ENCODE measurements at regions not wholly inside any gene's neighbourhood (a gene's known extent, or its start where the extent isn't known, plus 50 kb on each side); places are given as distances from the start of the nearest gene placed in this dataset.

- no peak overlapping the region for H3K4me3 ChIP-seq
- no peaks in the 10 kb centered on the region for H3K36me3 ChIP-seq (replicated peaks; ENCODE audit: insufficient read depth, low read depth)
- no peaks in the 10 kb centered on the region for H3K79me2 ChIP-seq
These were observed 87.9 kb downstream of the LIG4 start for GRCh38 chr13:108127406-108127805.

GRCh38 chr13:108126056-108126455 is 89.3 kb downstream of the LIG4 start:
- no peaks in the 10 kb centered on the region for H3K36me3 ChIP-seq (replicated peaks; ENCODE audit: insufficient read depth, low read depth)
- DNase-seq (ENCODE audit: low spot score), result no peak
- H3K9me2 ChIP-seq (replicated peaks; ENCODE audit: insufficient read depth), result no peaks in the 10 kb centered on the region
- WGBS (ENCODE audit: low lambda C conversion rate, missing lambda C conversion rate), result 94% methylated on average over 2 of the region's 2 CpGs
- H3K9me3 ChIP-seq (ENCODE audit: low read depth), result no peaks in the 10 kb centered on the region
- no peak overlapping the region for H3K27ac ChIP-seq
- no peak overlapping the region for H2AFZ ChIP-seq
- H3K27me3 ChIP-seq, result no peaks in the 10 kb centered on the region
- H4K20me1 ChIP-seq (ENCODE audit: insufficient read depth, poor library complexity, severe bottlenecking), result no peaks in the 10 kb centered on the region
- H3K4me1 ChIP-seq (ENCODE audit: insufficient read depth), result no peaks in the 10 kb centered on the region
- no peak overlapping the region for H3K4me3 ChIP-seq
- H3K4me2 ChIP-seq, result no peak overlapping the region
- no peaks in the 10 kb centered on the region for H3K79me2 ChIP-seq
- no peak for TF ChIP-seq CTCF (IDR thresholded peaks at IDR 0.05; ENCODE audit: poor library complexity)

More at GRCh38 chr13:108127406-108127805, 87.9 kb downstream of the LIG4 start:
- Histone ChIP-seq H3K9me3 (ENCODE audit: low read depth) (no peaks in the 10 kb centered on the region), H3K4me1 (ENCODE audit: insufficient read depth) (no peaks in the 10 kb centered on the region), H3K9me2 (replicated peaks; ENCODE audit: insufficient read depth) (no peaks in the 10 kb centered on the region), H3K27me3 (no peaks in the 10 kb centered on the region), H3K4me2 (no peak overlapping the region), H4K20me1 (ENCODE audit: insufficient read depth, poor library complexity, severe bottlenecking) (no peaks in the 10 kb centered on the region), H3K27ac (no peak overlapping the region), H2AFZ (no peak overlapping the region)
- no peak for TF ChIP-seq CTCF (IDR thresholded peaks at IDR 0.05; ENCODE audit: poor library complexity)
- no peak for TF ChIP-seq EZH2phosphoT487 (IDR thresholded peaks at IDR 0.05; ENCODE audit: low read depth, severe bottlenecking, unreplicated experiment)
- no peak for TF ChIP-seq EZH2 (IDR thresholded peaks at IDR 0.05; ENCODE audit: borderline replicate concordance)
- DNase-seq (ENCODE audit: low spot score), result no peak

- no peak overlapping the region for H2AFZ ChIP-seq
- no peak for TF ChIP-seq CTCF (IDR thresholded peaks at IDR 0.05; ENCODE audit: poor library complexity)
- no peak for TF ChIP-seq EZH2 (IDR thresholded peaks at IDR 0.05; ENCODE audit: borderline replicate concordance)
- no peak for TF ChIP-seq EZH2phosphoT487 (IDR thresholded peaks at IDR 0.05; ENCODE audit: low read depth, severe bottlenecking, unreplicated experiment)
- 95% methylated on average over 1 of the region's 1 CpG for WGBS (ENCODE audit: low lambda C conversion rate, missing lambda C conversion rate)
- no peaks in the 10 kb centered on the region for H4K20me1 ChIP-seq (ENCODE audit: insufficient read depth, poor library complexity, severe bottlenecking)
- H3K4me2 ChIP-seq, result no peak overlapping the region
- H3K27ac ChIP-seq, result no peak overlapping the region
- no peak for DNase-seq (ENCODE audit: low spot score)
- H3K4me1 ChIP-seq (ENCODE audit: insufficient read depth), result no peaks in the 10 kb centered on the region
- H3K4me3 ChIP-seq, result no peak overlapping the region
- H3K36me3 ChIP-seq (replicated peaks; ENCODE audit: insufficient read depth, low read depth), result no peaks in the 10 kb centered on the region
- H3K9me2 ChIP-seq (replicated peaks; ENCODE audit: insufficient read depth), result no peaks in the 10 kb centered on the region
- no peaks in the 10 kb centered on the region for H3K9me3 ChIP-seq (ENCODE audit: low read depth)
- no peaks in the 10 kb centered on the region for H3K27me3 ChIP-seq
- H3K79me2 ChIP-seq, result no peaks in the 10 kb centered on the region
These were observed 93.9 kb downstream of the LIG4 start for GRCh38 chr13:108121406-108121805.

- 72% methylated on average over 7 of the region's 7 CpGs for WGBS (ENCODE audit: low lambda C conversion rate, missing lambda C conversion rate)
- Histone ChIP-seq H3K27ac (no peak overlapping the region), H3K9me2 (replicated peaks; ENCODE audit: insufficient read depth) (no peaks in the 10 kb centered on the region), H4K20me1 (ENCODE audit: insufficient read depth, poor library complexity, severe bottlenecking) (no peaks in the 10 kb centered on the region), H2AFZ (no peak overlapping the region), H3K79me2 (no peaks in the 10 kb centered on the region), H3K9me3 (ENCODE audit: low read depth) (no peaks in the 10 kb centered on the region), H3K4me3 (no peak overlapping the region), H3K36me3 (replicated peaks; ENCODE audit: insufficient read depth, low read depth) (no peaks in the 10 kb centered on the region), H3K4me2 (no peak overlapping the region), H3K4me1 (ENCODE audit: insufficient read depth) (no peaks in the 10 kb centered on the region), H3K27me3 (no peaks in the 10 kb centered on the region)
- TF ChIP-seq CTCF (IDR thresholded peaks at IDR 0.05; ENCODE audit: poor library complexity), result no peak
- no peak for TF ChIP-seq EZH2 (IDR thresholded peaks at IDR 0.05; ENCODE audit: borderline replicate concordance)
- TF ChIP-seq EZH2phosphoT487 (IDR thresholded peaks at IDR 0.05; ENCODE audit: low read depth, severe bottlenecking, unreplicated experiment), result no peak
- peak; percentile 14 for DNase-seq (ENCODE audit: low spot score)
These were observed 94.5 kb downstream of the LIG4 start for GRCh38 chr13:108120856-108121255.

Data from hepatocyte (in vitro differentiated cells).